PFSK-1 (cell line): ENCODE measurements at regions not wholly inside any gene's neighbourhood (a gene's known extent, or its start where the extent isn't known, plus 50 kb on each side); places are given as distances from the start of the nearest gene placed in this dataset.

Experiments used
- FOXP2 ChIP-seq: optimal IDR thresholded peaks from 2 replicates; pipeline ENCODE3; 2011; ENCODE audit warnings: borderline replicate concordance, control low read depth, inconsistent platforms; ENCODE audit not compliant: insufficient read depth; ENCODE audit errors: extremely low read length, extremely low read depth
- POLR2AphosphoS5 ChIP-seq: IDR thresholded peaks from 2 replicates; pipeline ENCODE4 v1.6.1; 2012; ENCODE audit warnings: low read depth, mild to moderate bottlenecking, control low read depth, low read length, moderate library complexity
- REST ChIP-seq, 2 experiments: IDR thresholded peaks; 2 replicates each; pipeline versions ENCODE4 v1.6.1 to v1.8.0; 2011 to 2012; ENCODE audit warnings: low read depth in 2 of 2, low read length in 2 of 2, control low read depth in 1 of 2, inconsistent platforms in 1 of 2, mild to moderate bottlenecking in 1 of 2, moderate library complexity in 1 of 2; ENCODE audit not compliant: insufficient read depth in 1 of 2
- SIN3A ChIP-seq: IDR thresholded peaks from 2 replicates; pipeline ENCODE4 v1.6.1; 2012; ENCODE audit warnings: mild to moderate bottlenecking, low read length, moderate library complexity, borderline replicate concordance; ENCODE audit not compliant: insufficient read depth
- TAF1 ChIP-seq: IDR thresholded peaks from 2 replicates; pipeline ENCODE4 v1.6.1; 2012; ENCODE audit warnings: low read length, control low read depth, borderline replicate concordance; ENCODE audit not compliant: insufficient read depth

GRCh38 chr12:127559349-127560040 lies 707.5 kb upstream of the TMEM132C start:
- TF ChIP-seq POLR2AphosphoS5 (no peak), FOXP2 (no peak), SIN3A (no peak), REST (IDR thresholded peaks at IDR 0.05; ENCODE audit: insufficient read depth in 1 of 2, low read depth in 2 of 2, low read length in 2 of 2) (no peak), TAF1 (no peak)

- no peak for TF ChIP-seq SIN3A
- no peak for TF ChIP-seq TAF1
- no peak for TF ChIP-seq REST (IDR thresholded peaks at IDR 0.05; ENCODE audit: insufficient read depth in 1 of 2, low read depth in 2 of 2, low read length in 2 of 2)
- no peak for TF ChIP-seq POLR2AphosphoS5
- no peak for TF ChIP-seq FOXP2
These were observed 706.9 kb upstream of the TMEM132C start for GRCh38 chr12:127560041-127560478.

GRCh38 chr12:127562816-127563215 lies 704.2 kb upstream of the TMEM132C start:
- TF ChIP-seq POLR2AphosphoS5 (no peak), REST (IDR thresholded peaks at IDR 0.05; ENCODE audit: insufficient read depth in 1 of 2, low read depth in 2 of 2, low read length in 2 of 2) (no peak), SIN3A (no peak), FOXP2 (no peak), TAF1 (no peak)

- TF ChIP-seq REST (IDR thresholded peaks at IDR 0.05; ENCODE audit: insufficient read depth in 1 of 2, low read depth in 2 of 2, low read length in 2 of 2) (no peak), TAF1 (no peak), SIN3A (no peak), POLR2AphosphoS5 (no peak), FOXP2 (no peak)
These were observed 701.7 kb upstream of the TMEM132C start for GRCh38 chr12:127565241-127565640.

GRCh38 chr12:127567531-127567930 lies 699.4 kb upstream of the TMEM132C start:
- no peak for TF ChIP-seq POLR2AphosphoS5
- no peak for TF ChIP-seq FOXP2
- no peak for TF ChIP-seq TAF1
- no peak for TF ChIP-seq SIN3A
- no peak for TF ChIP-seq REST (IDR thresholded peaks at IDR 0.05; ENCODE audit: insufficient read depth in 1 of 2, low read depth in 2 of 2, low read length in 2 of 2)
